ENCODE measurements at regions not wholly inside any gene's neighbourhood (a gene's known extent, or its start where the extent isn't known, plus 50 kb on each side); places are given as distances from the start of the nearest gene placed in this dataset.

DNA sequence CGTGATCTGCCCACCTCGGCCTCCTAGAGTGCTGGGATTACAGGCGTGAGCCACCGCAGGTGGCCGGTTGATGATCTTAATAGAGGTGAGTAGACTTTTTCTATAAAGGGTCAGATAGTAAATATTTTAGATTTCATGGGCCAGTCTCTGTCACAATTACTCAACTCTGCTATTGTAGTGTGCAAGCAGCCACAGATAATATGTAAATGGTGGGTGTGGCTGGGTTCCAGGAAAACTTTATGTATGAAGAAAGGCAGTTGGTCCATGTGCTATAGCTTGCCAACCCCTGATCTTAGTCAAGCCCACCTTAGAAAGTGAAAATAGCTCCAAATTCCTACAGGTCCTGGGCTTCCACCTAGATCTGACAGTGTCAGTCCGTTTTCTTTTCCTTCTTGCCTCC, 94.9 kb upstream of the PMFBP1 start:
- TF ChIP-seq, protein P1, sequence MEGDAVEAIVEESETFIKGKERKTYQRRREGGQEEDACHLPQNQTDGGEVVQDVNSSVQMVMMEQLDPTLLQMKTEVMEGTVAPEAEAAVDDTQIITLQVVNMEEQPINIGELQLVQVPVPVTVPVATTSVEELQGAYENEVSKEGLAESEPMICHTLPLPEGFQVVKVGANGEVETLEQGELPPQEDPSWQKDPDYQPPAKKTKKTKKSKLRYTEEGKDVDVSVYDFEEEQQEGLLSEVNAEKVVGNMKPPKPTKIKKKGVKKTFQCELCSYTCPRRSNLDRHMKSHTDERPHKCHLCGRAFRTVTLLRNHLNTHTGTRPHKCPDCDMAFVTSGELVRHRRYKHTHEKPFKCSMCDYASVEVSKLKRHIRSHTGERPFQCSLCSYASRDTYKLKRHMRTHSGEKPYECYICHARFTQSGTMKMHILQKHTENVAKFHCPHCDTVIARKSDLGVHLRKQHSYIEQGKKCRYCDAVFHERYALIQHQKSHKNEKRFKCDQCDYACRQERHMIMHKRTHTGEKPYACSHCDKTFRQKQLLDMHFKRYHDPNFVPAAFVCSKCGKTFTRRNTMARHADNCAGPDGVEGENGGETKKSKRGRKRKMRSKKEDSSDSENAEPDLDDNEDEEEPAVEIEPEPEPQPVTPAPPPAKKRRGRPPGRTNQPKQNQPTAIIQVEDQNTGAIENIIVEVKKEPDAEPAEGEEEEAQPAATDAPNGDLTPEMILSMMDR (conservative IDR thresholded peaks at IDR 0.05; ENCODE audit: low read depth, low read length), result no peak
- no peak for TF ChIP-seq EZH2phosphoT487 (IDR thresholded peaks at IDR 0.05; ENCODE audit: borderline replicate concordance, low read length)
- TF ChIP-seq EZH2 (IDR thresholded peaks at IDR 0.05; ENCODE audit: low read length, unreplicated experiment), result no peak
